ENCODE measurements at regions not wholly inside any gene's neighbourhood (a gene's known extent, or its start where the extent isn't known, plus 50 kb on each side); places are given as distances from the start of the nearest gene placed in this dataset.

- no peak overlapping the region for H3K9ac ChIP-seq (ENCODE audit: low read depth in 2 of 2, low read length in 2 of 2)
- no peak for DNase-seq
- H3K4me3 ChIP-seq = no peak overlapping the region
- no peaks in the 10 kb centered on the region for H3K27me3 ChIP-seq
- H3K36me3 ChIP-seq = no peaks in the 10 kb centered on the region
- intact Hi-C loops (cut with DNase I) = no loop called here
- no peaks in the 10 kb centered on the region for H3K4me1 ChIP-seq
- no peak for TF ChIP-seq CTCF (IDR thresholded peaks at IDR 0.05)
- no peak overlapping the region for H3K27ac ChIP-seq
- no peaks in the 10 kb centered on the region for H3K9me3 ChIP-seq
These were observed 150.2 kb downstream of the RAB11FIP2 start for GRCh38 chr10:117896517-117896916.

GRCh38 chr10:117899181-117899683, 147.5 kb downstream of the RAB11FIP2 start:
- Histone ChIP-seq H3K27ac (no peak overlapping the region), H3K27me3 (no peaks in the 10 kb centered on the region), H3K4me3 (no peak overlapping the region), H3K9me3 (no peaks in the 10 kb centered on the region), H3K36me3 (no peaks in the 10 kb centered on the region), H3K4me1 (no peaks in the 10 kb centered on the region), H3K9ac (ENCODE audit: low read depth in 2 of 2, low read length in 2 of 2) (no peak overlapping the region)
- DNase-seq = no peak
- no peak for TF ChIP-seq CTCF (IDR thresholded peaks at IDR 0.05)
- intact Hi-C loops (cut with DNase I) = no loop called here

- Histone ChIP-seq H3K4me3 (no peak overlapping the region), H3K27me3 (no peaks in the 10 kb centered on the region), H3K9ac (ENCODE audit: low read depth in 2 of 2, low read length in 2 of 2) (no peak overlapping the region), H3K27ac (no peak overlapping the region), H3K4me1 (no peaks in the 10 kb centered on the region), H3K9me3 (no peaks in the 10 kb centered on the region), H3K36me3 (no peaks in the 10 kb centered on the region)
- no peak for TF ChIP-seq CTCF (IDR thresholded peaks at IDR 0.05)
- intact Hi-C loops (cut with DNase I) = no loop called here
- no peak for DNase-seq
These were observed 146.5 kb downstream of the RAB11FIP2 start for GRCh38 chr10:117900280-117900679.

- TF ChIP-seq CTCF (IDR thresholded peaks at IDR 0.05) = no peak
- no peaks in the 10 kb centered on the region for H3K27me3 ChIP-seq
- no peaks in the 10 kb centered on the region for H3K4me1 ChIP-seq
- H3K27ac ChIP-seq = no peak overlapping the region
- H3K4me3 ChIP-seq = no peak overlapping the region
- DNase-seq = no peak
- intact Hi-C loops (cut with DNase I) = no loop called here
- no peaks in the 10 kb centered on the region for H3K36me3 ChIP-seq
- H3K9ac ChIP-seq (ENCODE audit: low read depth in 2 of 2, low read length in 2 of 2) = no peak overlapping the region
- H3K9me3 ChIP-seq = no peaks in the 10 kb centered on the region
These were observed 142.9 kb downstream of the RAB11FIP2 start for GRCh38 chr10:117903854-117904253.

- no peaks in the 10 kb centered on the region for H3K27me3 ChIP-seq
- no peaks in the 10 kb centered on the region for H3K36me3 ChIP-seq
- H3K9ac ChIP-seq (ENCODE audit: low read depth in 2 of 2, low read length in 2 of 2) = no peak overlapping the region
- TF ChIP-seq CTCF (IDR thresholded peaks at IDR 0.05) = no peak
- H3K4me1 ChIP-seq = no peaks in the 10 kb centered on the region
- no peak overlapping the region for H3K27ac ChIP-seq
- no peak overlapping the region for H3K4me3 ChIP-seq
- intact Hi-C loops (cut with DNase I) = no loop called here
- no peak for DNase-seq
- no peaks in the 10 kb centered on the region for H3K9me3 ChIP-seq
These were observed 141.3 kb downstream of the RAB11FIP2 start for GRCh38 chr10:117905404-117905803.

- no peak for DNase-seq
- Histone ChIP-seq H3K27ac (no peak overlapping the region), H3K4me1 (no peaks in the 10 kb centered on the region), H3K27me3 (no peaks in the 10 kb centered on the region), H3K9ac (ENCODE audit: low read depth in 2 of 2, low read length in 2 of 2) (no peak overlapping the region), H3K4me3 (no peak overlapping the region), H3K9me3 (no peaks in the 10 kb centered on the region), H3K36me3 (no peaks in the 10 kb centered on the region)
- TF ChIP-seq CTCF (IDR thresholded peaks at IDR 0.05) = no peak
- intact Hi-C loops (cut with DNase I) = no loop called here
These were observed 135.1 kb downstream of the RAB11FIP2 start for GRCh38 chr10:117911684-117912083.

Data from colonic mucosa (tissue), 4 donors.